HG02798 (cell line): ENCODE measurements at regions not wholly inside any gene's neighbourhood (a gene's known extent, or its start where the extent isn't known, plus 50 kb on each side); places are given as distances from the start of the nearest gene placed in this dataset.

ENCODE experiments used
- ATAC-seq: cut with Tn5 transposase; IDR thresholded peaks from one replicate; pipeline ENCODE4 v1.9.1; 2021; ENCODE audit warnings: mild to moderate bottlenecking; ENCODE audit not compliant: unreplicated experiment, poor library complexity

DNA sequence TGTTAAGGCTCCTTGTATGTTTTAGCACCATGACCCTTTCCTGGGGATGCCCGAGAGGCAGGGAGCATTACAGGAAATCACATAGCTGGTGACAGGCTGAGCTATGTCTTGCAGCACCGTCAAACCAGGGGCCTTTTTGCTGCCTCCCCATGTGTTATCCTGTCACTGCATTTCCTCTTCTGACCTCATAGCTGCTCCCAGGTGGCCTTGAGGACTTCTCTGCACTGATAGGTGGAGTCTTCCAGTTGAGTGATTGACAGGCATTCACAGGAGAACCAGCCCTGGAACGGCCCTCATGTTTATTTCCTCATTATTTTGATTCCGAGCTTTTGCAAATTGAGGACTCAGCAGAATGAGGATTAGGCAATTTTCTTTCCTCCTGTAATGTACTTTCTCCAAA, 349.6 kb downstream of the HAPSTR1 start:
- no peak for ATAC-seq

DNA sequence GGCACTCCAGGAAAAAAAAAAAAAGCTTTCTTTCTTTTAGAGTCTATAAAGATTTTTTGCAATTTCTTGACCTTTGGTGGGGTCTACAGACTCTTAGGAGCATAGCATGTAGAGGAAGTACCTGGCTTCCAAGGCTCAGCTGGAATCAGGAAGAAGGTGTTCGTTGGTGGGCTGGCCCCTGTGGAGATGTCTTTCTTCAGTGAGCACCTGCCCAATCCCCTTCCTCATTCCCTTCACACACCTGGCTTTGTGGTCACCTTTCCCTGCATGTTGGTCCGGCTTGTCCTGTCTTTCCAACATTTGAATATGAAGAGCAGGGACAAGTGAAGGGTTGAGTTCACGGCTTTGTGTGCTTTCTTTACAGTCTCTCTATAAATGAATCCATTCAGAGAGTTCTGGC, 352.4 kb downstream of the HAPSTR1 start:
- no peak for ATAC-seq

DNA sequence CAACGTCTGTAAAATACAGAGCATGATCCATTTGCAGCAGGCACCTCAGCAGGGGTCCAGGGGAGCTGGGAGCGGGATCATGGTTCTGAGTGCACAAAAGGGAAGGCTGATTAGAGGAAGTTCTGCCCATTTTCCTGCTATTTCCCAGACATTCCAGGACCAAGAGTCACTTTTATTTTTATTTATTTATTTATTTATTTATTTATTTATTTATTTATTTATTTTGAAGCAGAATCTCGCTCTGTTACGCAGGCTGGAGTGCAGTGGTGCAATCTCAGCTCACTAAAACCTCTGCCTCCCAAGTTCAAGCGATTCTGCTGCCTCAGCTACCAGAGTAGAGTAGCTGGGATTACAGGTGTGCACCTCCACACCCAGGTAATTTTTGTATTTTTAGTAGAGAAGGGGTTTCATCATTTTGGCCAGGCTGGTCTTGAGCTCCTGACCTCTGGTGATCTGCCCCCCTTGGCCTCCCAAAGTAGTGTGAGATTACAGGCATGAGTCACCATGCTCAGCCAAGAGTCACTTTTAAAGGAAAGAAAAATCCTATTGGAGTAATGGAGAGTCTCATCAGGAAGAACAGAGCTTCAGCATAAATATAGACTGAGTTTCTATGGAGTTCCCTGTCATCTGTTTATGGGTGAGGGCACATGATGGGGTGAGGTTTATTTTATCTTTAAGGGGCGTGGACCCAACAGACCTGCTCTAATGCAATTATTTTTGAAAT, 355.2 kb downstream of the HAPSTR1 start:
- ATAC-seq, result no peak

DNA sequence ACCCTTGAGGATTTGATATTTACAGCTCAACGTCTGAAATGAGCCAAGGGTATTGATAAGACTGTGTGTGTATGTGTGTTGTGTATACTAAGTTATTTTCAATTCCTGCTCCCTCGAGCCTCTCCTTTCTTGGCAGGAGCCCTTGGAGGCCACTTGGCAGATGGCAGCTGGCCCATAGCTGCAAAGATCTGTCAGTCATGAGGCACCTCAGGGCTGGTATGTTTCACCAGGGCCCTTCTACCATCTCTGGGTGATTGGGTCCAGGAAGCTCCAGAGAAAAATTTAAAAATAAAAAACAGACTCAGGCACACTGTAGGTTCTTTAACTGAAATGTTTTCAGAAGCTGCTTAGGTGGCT, 355.7 kb downstream of the HAPSTR1 start:
- no peak for ATAC-seq

DNA sequence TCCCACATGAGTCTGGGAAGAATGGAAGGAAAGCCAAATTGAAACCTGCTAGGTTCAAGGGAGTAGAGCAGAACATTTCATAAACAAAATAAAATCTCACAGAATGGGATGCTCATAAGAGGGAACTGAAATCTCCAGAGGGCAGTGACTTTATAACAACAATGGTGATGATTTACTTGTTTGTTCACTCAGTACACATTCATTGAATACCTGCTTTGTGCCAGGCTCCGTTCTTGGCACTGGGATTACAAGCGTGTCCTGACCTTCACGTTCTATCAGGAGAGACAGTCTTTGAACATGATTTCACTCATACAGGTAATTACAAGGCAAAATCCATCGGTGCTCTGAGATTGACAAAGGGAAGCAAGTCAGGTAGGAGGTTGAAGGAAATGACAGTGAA, 356.3 kb downstream of the HAPSTR1 start:
- no peak for ATAC-seq

DNA sequence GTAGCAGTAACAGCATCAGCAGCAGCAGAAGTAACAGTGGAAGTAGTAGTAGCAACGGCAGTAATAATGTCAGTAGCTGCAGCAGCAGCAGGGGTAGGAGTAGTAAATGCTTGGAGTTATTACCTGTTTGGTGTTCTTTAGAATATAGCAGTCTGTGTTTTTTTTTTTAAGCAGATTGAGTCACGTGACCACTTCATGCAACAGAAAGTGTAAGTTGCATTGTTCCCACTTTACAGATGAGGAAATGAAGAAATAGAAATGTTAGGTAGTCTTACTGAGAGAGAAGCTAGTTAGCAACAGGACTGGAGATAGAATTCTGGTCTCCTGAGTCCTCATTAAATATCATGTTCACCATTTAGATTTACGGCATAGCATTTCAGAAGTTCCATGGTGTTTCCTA, 358.2 kb downstream of the HAPSTR1 start:
- ATAC-seq, result no peak

DNA sequence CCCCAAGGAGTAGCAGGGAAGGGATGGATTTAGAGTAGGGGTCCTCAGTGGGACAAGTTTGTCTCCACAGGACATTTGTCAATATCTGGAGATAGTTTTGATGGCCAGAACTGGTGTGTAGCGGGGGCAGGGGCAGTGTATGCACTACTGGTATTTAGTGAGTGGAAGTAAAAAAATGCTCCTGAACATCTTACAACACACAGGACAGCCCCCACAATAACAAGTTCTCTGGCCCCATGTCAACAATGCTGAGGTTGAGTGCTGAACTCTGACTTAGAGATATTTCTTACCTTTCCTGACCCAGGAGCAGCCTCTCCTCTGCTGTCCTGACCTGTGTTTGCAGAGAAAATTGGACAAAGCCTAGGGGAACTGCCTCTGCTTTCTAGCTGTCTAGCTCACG, 365.8 kb downstream of the HAPSTR1 start:
- ATAC-seq, result no peak

DNA sequence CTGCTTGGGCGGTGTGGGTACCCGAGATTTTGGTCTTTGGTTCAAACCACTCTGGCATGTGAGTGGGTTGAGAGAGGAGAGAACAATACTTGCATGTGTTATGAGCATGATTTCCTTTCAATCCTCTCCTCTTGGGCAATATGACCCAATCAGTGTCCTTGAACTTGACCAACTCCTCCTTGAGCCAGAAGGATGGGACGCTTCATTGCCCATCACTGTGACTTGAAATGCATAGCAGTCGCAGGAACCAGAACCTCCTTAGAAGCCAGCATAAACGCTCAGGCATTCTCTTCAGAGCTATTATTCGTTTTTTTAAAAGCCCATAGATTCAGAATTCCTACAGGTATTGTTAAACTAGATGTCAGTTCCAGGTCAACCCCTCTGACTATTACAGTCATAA, 367.4 kb downstream of the HAPSTR1 start:
- no peak for ATAC-seq

DNA sequence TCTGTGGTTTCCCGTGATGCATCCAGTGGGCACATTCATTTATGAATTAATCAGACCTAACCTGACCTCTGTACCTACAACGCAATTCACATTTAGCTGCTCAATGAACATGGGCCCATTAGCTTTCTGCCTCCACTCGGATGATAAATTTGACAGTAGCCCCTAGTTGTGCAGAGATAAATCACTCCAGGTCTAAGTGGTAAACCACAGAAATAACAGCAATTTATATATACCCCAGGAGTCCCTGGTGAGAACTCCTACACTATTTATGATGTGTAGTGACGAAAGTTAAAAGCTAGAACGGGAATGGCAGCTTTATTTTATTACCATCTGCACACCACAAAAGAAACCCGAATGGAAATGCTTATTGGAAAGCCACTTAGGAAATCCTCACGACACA, 371.5 kb downstream of the HAPSTR1 start:
- ATAC-seq, result no peak

DNA sequence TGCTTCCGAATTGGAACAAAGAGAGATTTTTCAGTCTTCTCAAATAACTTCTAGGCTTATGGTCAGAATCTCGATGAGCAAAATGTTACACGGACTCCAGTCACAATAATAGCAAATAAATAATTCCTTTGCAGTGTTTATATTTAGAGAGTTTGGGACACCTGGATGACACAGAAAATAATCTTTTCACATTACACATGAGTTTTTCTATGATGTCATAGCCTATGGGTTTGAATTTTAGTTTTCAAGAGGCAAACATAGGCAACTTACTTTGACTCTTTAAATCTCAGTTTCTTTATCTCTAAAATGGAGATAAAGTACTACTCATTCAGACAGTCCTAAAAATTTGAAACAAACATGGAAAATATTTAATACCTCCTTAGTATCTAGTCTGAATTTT, 372.0 kb downstream of the HAPSTR1 start:
- no peak for ATAC-seq

DNA sequence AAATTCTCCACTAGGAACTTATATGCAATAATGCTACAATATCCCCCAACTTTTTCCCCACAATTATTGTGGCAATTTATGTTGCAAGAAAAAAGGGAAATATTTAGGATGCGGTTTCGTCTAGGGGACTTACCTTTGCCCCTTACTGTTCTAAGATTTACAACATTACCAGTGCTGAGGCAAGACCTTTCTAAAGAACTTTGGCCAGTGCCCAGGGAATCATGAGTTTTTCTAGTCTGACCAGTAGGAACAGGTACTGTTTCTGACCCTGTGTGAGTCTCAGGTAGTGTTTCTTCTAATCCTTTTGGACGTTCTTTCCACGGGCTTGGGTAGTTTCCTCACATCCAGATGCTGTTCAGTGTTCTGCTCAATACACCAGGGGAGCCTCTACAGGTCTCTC, 373.7 kb downstream of the HAPSTR1 start:
- ATAC-seq, result no peak

DNA sequence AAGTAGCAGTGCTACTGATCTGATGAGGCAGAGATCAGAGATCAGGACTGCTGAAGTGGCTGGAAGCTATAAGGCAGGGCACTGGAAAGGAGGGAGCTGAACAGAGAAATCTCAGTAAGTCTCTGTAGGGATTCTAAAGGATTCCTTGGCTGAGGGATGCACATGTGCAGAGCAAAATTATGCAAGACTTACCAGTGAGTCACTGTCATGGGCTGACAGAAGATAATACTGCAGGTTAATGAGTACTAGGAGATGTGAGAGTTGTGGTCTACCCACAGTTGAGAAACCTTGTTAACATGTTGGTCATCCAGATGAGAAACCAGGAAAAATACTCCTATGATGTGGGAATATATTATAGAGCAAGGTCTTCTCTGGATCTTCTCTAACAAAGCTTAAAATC, 378.1 kb downstream of the HAPSTR1 start:
- ATAC-seq, result no peak

DNA sequence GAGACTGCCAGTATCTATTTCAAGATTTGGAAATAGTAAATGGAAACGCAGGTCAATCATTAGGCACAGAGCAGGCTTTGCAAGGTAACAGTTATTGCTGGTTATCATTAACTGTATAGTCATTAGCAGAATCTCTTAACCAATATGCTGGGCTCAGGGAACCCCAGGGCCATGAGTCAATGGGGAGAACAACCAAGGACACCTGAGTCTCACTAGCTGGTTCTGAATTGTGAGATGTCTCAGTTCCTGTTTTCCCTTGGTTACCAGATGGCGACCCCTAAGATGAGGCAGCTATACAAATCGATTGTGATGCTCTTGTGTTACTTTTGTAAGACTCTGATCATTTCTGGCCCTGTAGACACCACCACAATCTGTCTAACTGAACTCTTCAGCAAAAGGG, 385.3 kb downstream of the HAPSTR1 start:
- no peak for ATAC-seq

DNA sequence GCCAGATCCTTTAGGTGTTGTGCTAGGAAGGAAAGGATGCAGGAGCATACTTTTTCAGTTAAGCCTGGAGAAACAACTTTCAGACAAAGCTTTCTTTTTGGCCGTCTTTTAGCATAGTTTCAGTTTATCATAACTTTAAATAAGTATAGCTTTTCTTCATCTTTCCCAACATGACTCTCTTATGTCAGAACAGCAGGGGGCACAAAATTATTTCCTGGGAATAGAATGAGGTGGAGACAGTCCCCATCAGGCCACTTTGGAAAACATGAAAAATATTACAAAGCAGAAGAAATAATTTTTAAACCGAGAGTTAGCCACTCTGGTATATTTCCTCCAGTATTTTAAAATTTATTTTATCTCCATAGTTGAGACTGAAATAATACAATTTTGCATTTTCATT, 387.6 kb downstream of the HAPSTR1 start:
- no peak for ATAC-seq

DNA sequence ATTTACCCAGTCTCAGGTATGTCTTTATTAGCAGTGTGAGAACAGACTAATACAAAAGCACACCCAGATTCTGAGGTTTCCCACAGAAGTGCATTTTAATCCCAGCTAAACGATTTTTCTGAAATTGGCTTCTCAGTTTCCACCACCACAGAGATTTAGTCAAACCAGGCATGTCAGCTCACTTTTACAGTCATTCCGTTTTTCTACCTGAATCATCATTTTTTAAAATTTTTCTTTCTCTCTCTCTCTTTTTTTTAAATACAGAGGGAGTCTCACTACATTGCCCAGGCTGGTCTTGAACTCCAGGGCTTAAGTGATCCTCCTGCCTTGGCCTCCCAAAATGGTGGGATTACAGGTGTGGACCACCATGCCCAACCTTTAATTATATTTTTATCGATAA, 389.1 kb downstream of the HAPSTR1 start:
- no peak for ATAC-seq

DNA sequence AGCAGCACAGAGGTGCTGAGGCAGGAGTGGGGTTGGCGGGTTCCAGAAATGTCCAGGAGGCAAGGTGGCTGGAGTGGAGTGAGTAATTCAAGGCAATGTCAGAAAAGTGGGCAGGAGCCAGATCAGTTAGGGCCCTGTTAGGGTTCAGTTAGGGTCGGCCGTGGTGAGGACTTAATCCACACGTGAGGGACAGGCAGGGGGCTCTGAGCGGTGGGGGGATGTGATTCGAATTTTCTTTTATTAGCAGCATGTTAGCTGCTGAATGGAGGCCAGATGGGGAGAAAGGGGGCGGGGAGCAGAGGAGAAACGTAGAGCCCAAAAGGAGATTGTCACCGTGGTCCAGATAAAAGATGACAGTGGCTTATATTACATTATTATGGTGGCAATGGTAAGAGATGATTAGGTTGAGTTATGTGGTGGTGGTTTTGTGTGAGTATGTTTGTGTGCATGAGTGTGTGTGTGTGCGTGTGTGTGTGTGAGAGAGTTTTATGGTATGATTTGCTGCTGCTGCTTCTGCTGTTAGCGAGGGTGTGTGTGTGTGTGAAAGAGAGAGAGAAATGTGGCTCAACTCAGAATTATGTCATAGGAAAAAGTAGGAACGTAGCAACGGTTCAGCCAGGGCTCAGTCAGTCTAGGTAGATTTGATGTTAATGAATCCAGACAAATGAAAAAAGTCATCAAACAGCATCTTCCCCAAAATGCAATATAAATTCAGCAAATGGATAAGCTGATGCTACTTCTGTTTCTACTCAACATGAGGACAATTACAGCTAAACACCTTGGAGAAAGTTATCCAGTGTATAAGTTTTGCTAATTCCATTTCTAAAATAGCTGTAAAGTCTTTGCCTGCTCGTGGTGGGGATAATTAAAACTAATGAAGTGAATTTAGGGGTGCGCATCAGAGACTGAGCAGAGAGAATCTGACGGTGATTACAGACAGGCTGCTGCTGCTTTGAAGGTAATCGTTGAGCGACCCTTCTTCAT, 390.6 kb downstream of the HAPSTR1 start:
- ATAC-seq, result no peak

DNA sequence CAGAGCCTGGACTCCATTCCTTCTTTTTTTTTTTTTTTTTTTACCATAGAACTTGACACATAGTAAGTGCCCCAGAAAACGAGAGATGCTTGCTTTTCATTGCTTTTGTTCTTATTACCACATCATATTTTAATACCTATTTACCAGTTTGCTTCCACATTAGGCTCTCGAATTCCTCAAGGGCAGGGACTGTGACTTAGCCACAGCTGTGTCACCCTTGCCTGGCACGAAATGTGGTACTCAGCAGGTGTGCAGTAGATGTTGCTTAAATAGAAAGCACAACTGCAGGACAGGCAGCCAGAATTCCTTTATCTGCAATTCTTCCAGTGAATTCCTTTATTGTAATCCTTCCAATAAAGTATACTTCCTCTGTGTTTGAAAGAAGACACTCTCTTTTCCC, 393.0 kb downstream of the HAPSTR1 start:
- no peak for ATAC-seq

DNA sequence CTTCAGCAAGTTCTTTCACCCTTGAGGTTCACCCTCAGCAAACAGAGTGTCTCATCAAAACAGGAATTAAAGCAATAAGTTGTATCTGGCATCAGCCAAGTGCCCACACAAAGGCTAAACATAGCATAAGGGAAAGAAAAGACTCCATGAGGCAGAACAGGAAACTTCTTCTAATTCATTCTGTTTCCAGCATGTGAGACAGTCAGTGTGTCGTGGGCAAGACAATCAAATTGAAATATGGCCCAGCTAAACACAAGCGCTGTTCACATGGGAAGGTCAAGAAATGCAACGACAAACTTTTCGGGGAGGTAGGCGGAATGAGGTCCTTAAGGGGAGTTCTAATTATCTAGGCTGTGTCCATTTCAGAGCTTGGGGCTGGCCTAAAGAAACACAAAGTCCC, 393.4 kb downstream of the HAPSTR1 start:
- ATAC-seq, result no peak

DNA sequence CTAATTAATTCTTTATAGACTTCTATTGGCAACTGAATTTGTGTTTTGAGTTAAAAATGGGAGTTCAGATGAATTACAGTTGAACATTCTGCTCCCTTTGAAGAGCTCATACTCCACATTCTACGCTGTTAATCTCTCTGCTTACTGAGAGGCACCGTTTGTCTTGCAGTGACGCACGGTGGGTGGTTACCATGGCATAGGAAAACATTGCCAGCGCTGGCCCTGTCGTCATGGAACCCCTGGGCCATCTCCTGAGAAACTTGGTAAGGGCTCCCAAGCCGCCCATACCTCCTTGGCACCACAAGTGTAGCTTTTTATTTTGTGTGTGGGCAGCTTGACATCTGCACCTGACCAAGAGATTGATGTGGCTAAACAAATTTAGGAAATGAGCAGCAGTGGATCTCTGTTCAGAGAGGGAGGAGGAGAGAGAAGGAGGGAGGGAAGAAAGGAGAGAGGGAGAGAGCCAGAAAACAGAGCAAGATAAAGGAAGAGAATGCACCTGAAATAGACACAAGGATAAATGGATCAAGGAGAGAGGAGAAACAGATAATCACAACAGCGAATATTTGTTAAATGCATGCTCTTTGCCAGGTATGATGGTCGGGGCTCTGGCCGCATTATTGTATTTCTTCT, 398.5 kb downstream of the HAPSTR1 start:
- ATAC-seq, result no peak

DNA sequence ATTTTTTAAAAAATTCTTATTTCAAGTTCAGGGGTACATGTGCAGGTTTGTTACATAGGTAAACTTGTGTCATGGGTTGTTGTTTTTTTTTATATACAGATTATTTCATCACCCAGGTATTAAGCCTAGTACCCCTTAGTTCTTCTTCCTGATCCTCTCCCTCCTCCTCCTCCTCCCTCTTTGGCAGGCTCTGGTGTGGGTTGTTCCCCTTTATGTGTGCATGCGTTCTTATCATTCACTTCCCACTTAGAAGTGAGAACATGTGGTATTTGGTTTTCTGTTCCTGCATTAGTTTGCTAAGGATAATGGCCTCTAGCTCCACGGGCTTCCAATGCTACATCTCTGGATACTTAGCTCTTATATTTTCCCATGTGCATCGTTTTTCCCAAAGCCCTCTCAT, 404.4 kb downstream of the HAPSTR1 start:
- ATAC-seq, result no peak

DNA sequence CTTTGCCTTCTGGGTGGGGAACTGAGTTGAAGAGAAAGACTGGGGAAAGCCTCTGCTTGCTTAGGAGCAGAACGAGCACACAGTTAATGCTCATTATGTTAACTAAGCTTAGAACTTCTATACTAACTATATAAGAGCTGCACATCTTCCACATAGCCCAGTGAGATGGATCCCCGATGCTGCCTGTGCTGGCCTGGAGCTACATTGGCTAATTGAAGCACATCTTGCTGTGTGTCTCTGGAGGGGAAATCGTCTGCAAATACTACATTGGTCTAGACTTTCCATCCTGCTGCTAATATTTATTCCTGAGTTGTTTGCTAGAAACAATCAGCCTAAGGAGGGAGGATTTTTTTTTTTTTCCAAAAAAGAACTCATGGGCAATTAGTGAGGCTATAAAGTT, 406.3 kb downstream of the HAPSTR1 start:
- ATAC-seq, result no peak
